ENCODE measurements at regions not wholly inside any gene's neighbourhood (a gene's known extent, or its start where the extent isn't known, plus 50 kb on each side); places are given as distances from the start of the nearest gene placed in this dataset.

- Histone ChIP-seq H3K9me2 (ENCODE audit: insufficient read depth) (no peaks in the 10 kb centered on the region), H3K27ac (ENCODE audit: low read depth) (no peak overlapping the region), H2AFZ (0 out of 2 replicates have a peak overlapping the region, but pooled peaks have one; percentile 48), H3K4me2 (no peak overlapping the region), H3K27me3 (ENCODE audit: insufficient read depth) (no peaks in the 10 kb centered on the region), H3F3A (replicated peaks; ENCODE audit: low read depth) (no peaks in the 10 kb centered on the region), H4K20me1 (replicated peaks; ENCODE audit: insufficient read depth) (no peaks in the 10 kb centered on the region), H3K79me2 (replicated peaks; ENCODE audit: insufficient read depth) (no peaks in the 10 kb centered on the region), H3K4me1 (ENCODE audit: insufficient read depth) (no peaks in the 10 kb centered on the region), H3K4me3 (no peak overlapping the region), H3K36me3 (ENCODE audit: insufficient read depth) (no peaks in the 10 kb centered on the region)
- H3K4me1 Mint-ChIP-seq: peaks cover 3% of the 10 kb centered on the region; the same call in 1 of the 3 replicates
- no peak overlapping the region for H3K4me3 Mint-ChIP-seq
- peaks cover 4% of the 10 kb centered on the region for H3K27me3 Mint-ChIP-seq (ENCODE audit: insufficient read depth, low read depth, poor library complexity)
- no peaks in the 10 kb centered on the region for H3K9me3 Mint-ChIP-seq
- H3K36me3 Mint-ChIP-seq (ENCODE audit: low read depth): no peaks in the 10 kb centered on the region
- H3K27ac Mint-ChIP-seq: no peak overlapping the region
- TF ChIP-seq JUNB (IDR thresholded peaks at IDR 0.05; ENCODE audit: unreplicated experiment) (no peak), CREB1 (CRISPR knock-in tag; IDR thresholded peaks at IDR 0.05; ENCODE audit: low read depth) (no peak), EZH2 (IDR thresholded peaks at IDR 0.05; ENCODE audit: low read depth, unreplicated experiment) (no peak), ZNF114 (CRISPR knock-in tag; IDR thresholded peaks at IDR 0.05) (no peak), NANOG (IDR thresholded peaks at IDR 0.05; ENCODE audit: borderline replicate concordance) (no peak), POLR2AphosphoS5 (IDR thresholded peaks at IDR 0.05; ENCODE audit: low read depth) (no peak), STAT1 (IDR thresholded peaks at IDR 0.05; ENCODE audit: unreplicated experiment) (no peak), ZNF331 (CRISPR knock-in tag; IDR thresholded peaks at IDR 0.05; ENCODE audit: low read depth) (no peak), ETS1 (IDR thresholded peaks at IDR 0.05) (no peak), CTCF (conservative IDR thresholded peaks at IDR 0.05; ENCODE audit: low read depth in 2 of 2) (no peak), REST (IDR thresholded peaks at IDR 0.05; ENCODE audit: unreplicated experiment) (no peak)
- ATAC-seq: no peak
- no peak for DNase-seq (ENCODE audit: low spot score)
These were observed 98.1 kb upstream of the MARCKS start for GRCh38 chr6:113758826-113759574.
